MM.1S (cell line): ENCODE measurements at regions not wholly inside any gene's neighbourhood (a gene's known extent, or its start where the extent isn't known, plus 50 kb on each side); places are given as distances from the start of the nearest gene placed in this dataset.

Experiments
- DNase-seq: peaks from one replicate; pipeline ENCODE4 v3.0.0-alpha.2; 2015
- H2AFZ ChIP-seq: fragments of 300-600 bp; sonication (generic); 2 replicates; pipeline ENCODE4 v1.6.0; 2016; ENCODE audit warnings: antibody characterized with exemption, low read length
- H3F3A ChIP-seq: fragments of 300-600 bp; sonication (generic); 2 replicates; pipeline ENCODE4 v1.6.1; 2016; ENCODE audit warnings: mild to moderate bottlenecking, antibody characterized with exemption, low read length, moderate library complexity, mixed read lengths; ENCODE audit not compliant: insufficient read depth
- H3K27ac ChIP-seq: fragments of 300-600 bp; sonication (generic); 2 replicates; pipeline ENCODE4 v1.5.1; 2016; ENCODE audit warnings: mild to moderate bottlenecking, low read length
- H3K27me3 ChIP-seq: fragments of 300-600 bp; sonication (generic); replicated peaks from 2 replicates; pipeline ENCODE4 v1.6.0; 2016; ENCODE audit warnings: low read length; ENCODE audit not compliant: insufficient read depth
- H3K36me3 ChIP-seq: fragments of 300-600 bp; sonication (generic); replicated peaks from 2 replicates; pipeline ENCODE4 v1.6.1; 2016; ENCODE audit warnings: mild to moderate bottlenecking, low read length, mixed read lengths; ENCODE audit not compliant: insufficient read depth
- H3K4me1 ChIP-seq: fragments of 300-600 bp; sonication (generic); 2 replicates; pipeline ENCODE4 v1.6.1; 2016; ENCODE audit warnings: low read length, mixed read lengths
- H3K4me2 ChIP-seq: fragments of 300-600 bp; sonication (generic); 2 replicates; pipeline ENCODE4 v1.6.0; 2016; ENCODE audit warnings: low read depth, low read length
- H3K4me3 ChIP-seq: fragments of 300-600 bp; sonication (generic); 2 replicates; pipeline ENCODE4 v1.5.1; 2016; ENCODE audit warnings: low read length, mixed read lengths
- H3K79me2 ChIP-seq: fragments of 300-600 bp; sonication (generic); 2 replicates; pipeline ENCODE4 v1.6.1; 2016; ENCODE audit warnings: mixed run types, low read length, mixed read lengths
- H3K9ac ChIP-seq: fragments of 300-600 bp; sonication (generic); 2 replicates; pipeline ENCODE4 v1.6.1; 2016; ENCODE audit warnings: low read length, mixed read lengths
- H3K9me2 ChIP-seq: fragments of 300-600 bp; sonication (generic); replicated peaks from 2 replicates; pipeline ENCODE4 v1.6.1; 2016; ENCODE audit warnings: mild to moderate bottlenecking, low read length, mixed read lengths; ENCODE audit not compliant: insufficient read depth
- H3K9me3 ChIP-seq: fragments of 300-600 bp; sonication (generic); replicated peaks from 2 replicates; pipeline ENCODE4 v1.6.1; 2016; ENCODE audit warnings: mild to moderate bottlenecking, low read length, mixed read lengths; ENCODE audit not compliant: insufficient read depth
- H4K20me1 ChIP-seq: fragments of 300-600 bp; sonication (generic); 2 replicates; pipeline ENCODE4 v1.6.1; 2016; ENCODE audit warnings: mild to moderate bottlenecking, low read length, moderate library complexity, mixed read lengths; ENCODE audit not compliant: insufficient read depth
- EZH2 ChIP-seq: fragments of 300-600 bp; sonication (generic); optimal IDR thresholded peaks from 2 replicates; pipeline ENCODE3; 2017; ENCODE audit warnings: low read depth, mild to moderate bottlenecking, antibody characterized with exemption, low read length, mixed read lengths
- EZH2phosphoT487 ChIP-seq: fragments of 300-600 bp; sonication (generic); IDR thresholded peaks from 2 replicates; pipeline ENCODE4 v1.6.1; 2018; ENCODE audit warnings: antibody characterized with exemption, low read length
- TF ChIP-seq, protein P1 (sequence below): fragments of 300-600 bp; sonication (generic); IDR thresholded peaks from 2 replicates; pipeline ENCODE4 v1.5.1; 2016; ENCODE audit warnings: antibody characterized with exemption, low read length, mixed read lengths

DNA sequence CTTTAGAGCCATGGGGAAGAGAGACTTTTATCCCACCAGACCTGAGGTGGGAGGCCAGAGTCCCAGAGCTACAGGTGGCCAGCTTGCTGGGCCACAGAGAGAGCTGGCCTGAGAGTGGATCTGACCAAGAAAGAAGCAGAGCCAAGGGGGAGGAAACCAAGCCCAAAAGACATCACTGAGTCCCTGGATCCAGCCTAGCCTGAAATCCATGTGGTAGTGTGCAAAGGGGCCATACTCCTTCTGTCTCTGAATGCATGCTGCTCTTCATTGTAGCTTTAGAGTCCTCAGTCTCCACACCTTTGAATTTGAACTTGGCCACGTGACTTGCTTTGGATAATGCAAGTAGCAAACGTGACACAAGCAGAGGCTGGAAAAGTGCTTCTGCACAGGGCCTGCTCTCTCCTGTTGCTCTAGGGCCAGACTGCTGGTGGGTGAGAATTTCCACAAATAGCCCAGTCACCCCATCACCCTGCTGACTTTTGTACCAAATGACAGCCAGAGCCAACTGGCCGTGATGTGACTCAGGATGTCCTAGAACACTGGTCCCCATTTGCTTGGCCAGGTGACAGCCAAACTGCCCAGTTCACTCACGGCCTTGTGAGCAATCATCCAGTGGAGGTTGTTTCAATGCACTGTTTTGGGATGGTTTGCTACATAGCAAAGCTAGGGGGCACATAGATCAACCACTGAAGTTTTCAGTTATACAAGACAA lies 93.6 kb downstream of the DHCR7 start:
- no peaks in the 10 kb centered on the region for H3K79me2 ChIP-seq
- TF ChIP-seq EZH2 (no peak), EZH2phosphoT487 (no peak)
- TF ChIP-seq, protein P1, sequence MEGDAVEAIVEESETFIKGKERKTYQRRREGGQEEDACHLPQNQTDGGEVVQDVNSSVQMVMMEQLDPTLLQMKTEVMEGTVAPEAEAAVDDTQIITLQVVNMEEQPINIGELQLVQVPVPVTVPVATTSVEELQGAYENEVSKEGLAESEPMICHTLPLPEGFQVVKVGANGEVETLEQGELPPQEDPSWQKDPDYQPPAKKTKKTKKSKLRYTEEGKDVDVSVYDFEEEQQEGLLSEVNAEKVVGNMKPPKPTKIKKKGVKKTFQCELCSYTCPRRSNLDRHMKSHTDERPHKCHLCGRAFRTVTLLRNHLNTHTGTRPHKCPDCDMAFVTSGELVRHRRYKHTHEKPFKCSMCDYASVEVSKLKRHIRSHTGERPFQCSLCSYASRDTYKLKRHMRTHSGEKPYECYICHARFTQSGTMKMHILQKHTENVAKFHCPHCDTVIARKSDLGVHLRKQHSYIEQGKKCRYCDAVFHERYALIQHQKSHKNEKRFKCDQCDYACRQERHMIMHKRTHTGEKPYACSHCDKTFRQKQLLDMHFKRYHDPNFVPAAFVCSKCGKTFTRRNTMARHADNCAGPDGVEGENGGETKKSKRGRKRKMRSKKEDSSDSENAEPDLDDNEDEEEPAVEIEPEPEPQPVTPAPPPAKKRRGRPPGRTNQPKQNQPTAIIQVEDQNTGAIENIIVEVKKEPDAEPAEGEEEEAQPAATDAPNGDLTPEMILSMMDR, result no peak
- H2AFZ ChIP-seq, result no peak overlapping the region

DNA sequence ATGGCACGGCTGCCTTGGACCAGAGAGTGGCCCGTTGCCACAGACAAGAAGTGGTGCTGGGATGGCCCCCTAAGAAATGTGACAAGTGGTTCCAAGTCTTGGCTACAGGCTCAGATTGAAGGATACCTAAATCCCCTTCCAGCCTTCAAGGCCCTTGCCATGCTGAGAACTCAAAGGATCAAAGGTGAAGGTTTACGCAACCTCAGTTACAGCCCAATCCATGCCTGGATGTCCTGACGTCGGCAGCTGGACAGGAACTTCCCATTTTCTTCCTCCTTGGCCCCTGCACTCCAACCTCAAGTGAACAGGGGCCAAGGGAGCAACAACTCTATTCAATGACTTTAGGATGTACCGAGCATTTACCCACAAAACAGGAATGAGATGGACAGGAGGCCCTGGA lies 95.4 kb downstream of the DHCR7 start:
- Histone ChIP-seq H3K4me1 (no peaks in the 10 kb centered on the region), H3K9me3 (no peaks in the 10 kb centered on the region), H3K4me2 (no peak overlapping the region), H4K20me1 (no peaks in the 10 kb centered on the region), H3K27ac (no peak overlapping the region), H3K9ac (no peak overlapping the region), H3K9me2 (no peaks in the 10 kb centered on the region), H3K4me3 (no peak overlapping the region), H3F3A (no peaks in the 10 kb centered on the region), H3K79me2 (no peaks in the 10 kb centered on the region), H2AFZ (no peak overlapping the region), H3K27me3 (peaks cover 75% of the 10 kb centered on the region), H3K36me3 (no peaks in the 10 kb centered on the region)
- no peak for DNase-seq
- TF ChIP-seq, protein P1, result no peak
- TF ChIP-seq EZH2 (no peak), EZH2phosphoT487 (no peak)

More for the DNA sequence above, 93.6 kb downstream of the DHCR7 start:
- no peak overlapping the region for H3K4me2 ChIP-seq
- H3K9me3 ChIP-seq, result no peaks in the 10 kb centered on the region
- H3K36me3 ChIP-seq, result no peaks in the 10 kb centered on the region
- H3K9ac ChIP-seq, result no peak overlapping the region
- no peak overlapping the region for H3K27ac ChIP-seq
- H3K4me3 ChIP-seq, result no peak overlapping the region
- H4K20me1 ChIP-seq, result no peaks in the 10 kb centered on the region
- H3K4me1 ChIP-seq, result no peaks in the 10 kb centered on the region
- no peaks in the 10 kb centered on the region for H3K9me2 ChIP-seq
- no peak for DNase-seq
- no peaks in the 10 kb centered on the region for H3F3A ChIP-seq
- peaks cover 66% of the 10 kb centered on the region for H3K27me3 ChIP-seq

DNA sequence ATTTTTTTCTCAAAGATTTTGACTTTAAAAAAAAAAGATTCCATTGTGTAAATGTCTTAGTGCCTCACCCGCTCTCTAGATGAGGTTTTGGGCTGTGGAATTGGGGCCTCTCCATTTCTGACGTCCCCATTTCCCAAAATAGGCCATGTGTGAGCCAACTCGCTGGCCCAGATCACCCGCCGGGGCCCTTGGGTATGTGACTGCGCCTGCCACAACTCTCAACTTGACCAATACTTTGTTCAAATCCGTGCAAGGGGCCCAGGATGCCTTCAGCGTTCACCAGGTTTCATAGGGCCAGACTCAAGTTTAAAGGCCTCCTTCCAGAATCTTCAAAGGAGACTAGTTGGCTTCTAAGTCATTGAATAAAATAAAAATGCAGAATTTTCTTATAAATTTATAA lies 96.0 kb downstream of the DHCR7 start:
- DNase-seq, result no peak
- no peak overlapping the region for H3K4me3 ChIP-seq
- no peak for TF ChIP-seq EZH2

DNA sequence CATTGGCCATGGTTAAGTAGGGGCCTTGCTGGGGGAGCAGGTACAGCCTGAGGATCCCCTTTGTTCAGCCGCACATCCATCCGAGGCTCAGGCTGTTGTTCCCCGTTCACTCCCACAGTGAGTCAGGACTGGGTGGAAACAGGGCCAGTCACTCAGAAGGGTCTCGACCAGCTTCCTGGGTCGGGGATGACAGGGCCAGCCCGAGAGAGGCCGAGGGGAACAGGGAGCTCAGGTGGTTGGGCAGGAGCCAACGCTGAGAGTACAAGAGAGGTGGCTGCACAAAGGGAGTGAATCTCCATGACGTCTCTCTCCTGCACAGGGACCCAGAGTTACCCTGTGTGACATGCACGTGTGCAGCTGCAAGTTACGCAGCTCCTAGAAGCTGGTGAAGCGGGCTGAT lies 97.2 kb upstream of the SHANK2 start:
- no peak overlapping the region for H3K27ac ChIP-seq
- H2AFZ ChIP-seq, result no peak overlapping the region
- TF ChIP-seq, protein P1, result no peak
- TF ChIP-seq EZH2phosphoT487 (no peak), EZH2 (no peak)
- H3K9me3 ChIP-seq, result no peaks in the 10 kb centered on the region
- H3K36me3 ChIP-seq, result no peaks in the 10 kb centered on the region
- H4K20me1 ChIP-seq, result no peaks in the 10 kb centered on the region
- no peak overlapping the region for H3K4me2 ChIP-seq
- H3F3A ChIP-seq, result no peaks in the 10 kb centered on the region
- DNase-seq, result no peak
- H3K9me2 ChIP-seq, result no peaks in the 10 kb centered on the region
- H3K9ac ChIP-seq, result no peak overlapping the region
- no peaks in the 10 kb centered on the region for H3K4me1 ChIP-seq
- peaks cover 80% of the 10 kb centered on the region for H3K27me3 ChIP-seq
- no peaks in the 10 kb centered on the region for H3K79me2 ChIP-seq
- no peak overlapping the region for H3K4me3 ChIP-seq

More for the DNA sequence above, 96.0 kb downstream of the DHCR7 start:
- H4K20me1 ChIP-seq, result no peaks in the 10 kb centered on the region
- H3K9me3 ChIP-seq, result no peaks in the 10 kb centered on the region
- no peaks in the 10 kb centered on the region for H3K4me1 ChIP-seq
- H3K27me3 ChIP-seq, result peaks cover 75% of the 10 kb centered on the region
- H3K9me2 ChIP-seq, result no peaks in the 10 kb centered on the region
- H3K36me3 ChIP-seq, result no peaks in the 10 kb centered on the region
- no peak overlapping the region for H2AFZ ChIP-seq
- no peaks in the 10 kb centered on the region for H3K79me2 ChIP-seq
- no peak overlapping the region for H3K27ac ChIP-seq
- no peak overlapping the region for H3K9ac ChIP-seq
- no peak overlapping the region for H3K4me2 ChIP-seq
- no peaks in the 10 kb centered on the region for H3F3A ChIP-seq
